ENCODE measurements at regions not wholly inside any gene's neighbourhood (a gene's known extent, or its start where the extent isn't known, plus 50 kb on each side); places are given as distances from the start of the nearest gene placed in this dataset.
"Not testable (repeated sequence)": the region's sequence is repeated elsewhere in the genome, so short reads cannot be mapped to it uniquely, and the experiment has no call there.

DNA sequence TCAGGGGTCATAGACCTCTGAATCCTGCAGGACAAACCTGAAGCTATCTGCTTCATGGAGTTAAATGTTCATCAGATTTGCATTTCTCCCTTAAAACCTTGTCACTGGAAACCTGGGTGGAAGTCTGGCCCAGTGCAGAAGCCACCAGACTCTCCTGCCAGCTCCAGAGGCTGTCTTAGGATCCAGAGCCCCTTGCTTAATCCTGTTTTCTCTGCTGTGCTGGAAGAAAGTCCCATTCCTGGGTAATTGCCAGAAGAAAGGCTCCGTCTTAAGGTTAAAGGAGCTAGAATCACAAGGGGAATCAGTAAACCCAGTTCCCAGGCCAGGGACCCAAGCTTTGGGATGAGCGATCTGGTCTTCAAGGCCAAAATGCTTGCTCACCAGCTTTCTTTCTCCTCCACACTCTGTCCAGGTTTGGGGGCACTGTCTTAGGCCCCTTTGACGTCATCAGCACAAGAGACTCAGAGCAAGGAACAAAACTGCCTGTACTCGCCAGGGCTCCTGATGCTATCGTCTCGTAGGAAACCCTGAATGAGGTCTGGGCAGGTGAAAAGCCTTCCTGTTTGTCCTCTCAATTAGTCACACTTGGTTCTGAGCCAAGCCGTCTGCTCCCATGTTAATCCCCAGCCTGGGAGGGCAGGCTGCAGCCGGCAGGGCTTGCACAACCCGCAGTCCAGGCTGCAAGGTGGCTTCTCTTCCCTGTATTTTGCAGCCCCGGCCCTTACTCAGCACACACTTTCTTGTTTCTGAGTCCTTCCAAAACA lies 4500.2 kb upstream of the TPTE start:
- POLR2A ChIA-PET; H2AFZ ChIP-seq (ENCODE audit: low read length); H3K4me2 ChIP-seq (ENCODE audit: low read depth, low read length); H3K79me2 ChIP-seq (ENCODE audit: insufficient read depth, low read length); CTCF ChIA-PET (ENCODE audit: low intra/inter-chr PET ratio, low total read pairs); H3K36me3 ChIP-seq (replicated peaks in 1 of 2; ENCODE audit: control insufficient read depth in 1 of 2, insufficient read depth in 2 of 2, low read length in 2 of 2); H3K9me3 ChIP-seq (ENCODE audit: low read length); DNase-seq (ENCODE audit: low spot score); H3K4me1 ChIP-seq (ENCODE audit: insufficient read depth, low read length); H3K9ac ChIP-seq (ENCODE audit: insufficient read depth, low read depth, low read length); H3K27me3 ChIP-seq (ENCODE audit: control insufficient read depth in 1 of 2, insufficient read depth in 2 of 2, low read length in 2 of 2); intact Hi-C loops (cut with micrococcal nuclease; ENCODE audit: unreplicated experiment); H4K20me1 ChIP-seq (ENCODE audit: insufficient read depth, low read length); FAIRE-seq; H3K4me3 ChIP-seq (replicated peaks in 1 of 3; ENCODE audit: insufficient read depth in 1 of 3, low read depth in 2 of 3, low read length in 3 of 3); H3K27ac ChIP-seq (ENCODE audit: extremely low read length, insufficient read depth, low read length); in situ Hi-C loops (cut with HindIII; ENCODE audit: extremely low pct_ligation_motif_present, low pct_unique_long_range_greater_than_20kb): not testable (repeated sequence)
- BruUV-seq (replicated peaks) = TSS peak; percentile 82
- no CpG with 5 or more reads among the region's 10 CpGs for WGBS (ENCODE audit: low lambda C conversion rate)
- peak; percentile 91 for ATAC-seq

DNA sequence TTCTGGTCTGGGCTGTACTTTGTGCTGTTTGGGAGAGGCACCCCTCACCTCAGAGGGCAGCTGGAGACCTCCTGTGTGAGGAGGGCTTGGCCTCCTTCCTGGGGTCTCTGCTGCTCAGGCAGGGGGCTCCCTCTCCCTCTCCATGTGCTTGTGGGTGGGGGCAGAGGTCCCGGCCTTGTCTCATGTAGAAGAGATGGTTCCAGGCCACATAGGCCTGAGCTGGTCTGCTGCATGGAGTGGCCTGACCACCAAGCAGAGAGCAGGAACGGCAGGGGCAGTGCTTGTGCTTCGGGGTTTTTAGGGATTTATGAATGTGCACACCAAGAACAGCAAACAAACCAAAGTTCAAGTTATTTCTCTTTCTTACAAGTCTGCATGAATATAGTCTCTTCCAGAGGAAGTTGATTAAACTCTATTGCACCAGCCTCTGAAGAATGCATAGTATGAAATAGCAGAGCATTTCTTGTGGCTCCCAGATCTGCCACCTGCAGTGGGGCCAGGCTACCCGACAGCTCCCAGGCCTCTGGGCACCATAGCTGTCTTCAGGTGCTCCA lies 4499.6 kb upstream of the TPTE start:
- H3K27me3 ChIP-seq (ENCODE audit: control insufficient read depth in 1 of 2, insufficient read depth in 2 of 2, low read length in 2 of 2); H3K36me3 ChIP-seq (replicated peaks in 1 of 2; ENCODE audit: control insufficient read depth in 1 of 2, insufficient read depth in 2 of 2, low read length in 2 of 2); H3K4me3 ChIP-seq (replicated peaks in 1 of 3; ENCODE audit: insufficient read depth in 1 of 3, low read depth in 2 of 3, low read length in 3 of 3); H3K79me2 ChIP-seq (ENCODE audit: insufficient read depth, low read length); H3K9me3 ChIP-seq (ENCODE audit: low read length); intact Hi-C loops (cut with micrococcal nuclease; ENCODE audit: unreplicated experiment); DNase-seq (ENCODE audit: low spot score); H3K4me2 ChIP-seq (ENCODE audit: low read depth, low read length); POLR2A ChIA-PET; H3K4me1 ChIP-seq (ENCODE audit: insufficient read depth, low read length); CTCF ChIA-PET (ENCODE audit: low intra/inter-chr PET ratio, low total read pairs); H2AFZ ChIP-seq (ENCODE audit: low read length); H4K20me1 ChIP-seq (ENCODE audit: insufficient read depth, low read length); H3K9ac ChIP-seq (ENCODE audit: insufficient read depth, low read depth, low read length); BruUV-seq (replicated peaks); in situ Hi-C loops (cut with HindIII; ENCODE audit: extremely low pct_ligation_motif_present, low pct_unique_long_range_greater_than_20kb); H3K27ac ChIP-seq (ENCODE audit: extremely low read length, insufficient read depth, low read length); FAIRE-seq: not testable (repeated sequence)
- peak; percentile 66 for ATAC-seq
- WGBS (ENCODE audit: low lambda C conversion rate) = no CpG with 5 or more reads among the region's 4 CpGs

DNA sequence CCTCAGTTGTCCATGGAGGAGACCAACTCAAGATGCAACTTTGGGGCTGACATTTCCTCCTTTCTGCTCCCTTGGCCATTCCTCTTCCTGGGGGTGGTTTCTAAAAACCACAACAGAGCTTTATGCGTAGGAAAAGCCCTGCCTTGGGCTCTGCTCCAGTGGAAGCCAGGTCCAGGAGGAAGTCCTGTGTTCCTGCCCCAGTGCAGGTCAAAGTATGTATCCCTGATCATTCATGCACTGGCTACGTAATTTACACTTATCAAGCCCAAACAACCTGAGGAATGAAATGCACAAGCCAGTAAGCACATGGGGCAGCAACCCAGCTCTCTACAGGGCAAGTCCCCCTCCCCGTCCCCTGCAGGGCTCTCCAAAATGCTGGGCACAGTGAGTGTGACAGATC lies 4498.1 kb upstream of the TPTE start:
- H2AFZ ChIP-seq (ENCODE audit: low read length); H3K4me1 ChIP-seq (ENCODE audit: insufficient read depth, low read length); DNase-seq (ENCODE audit: low spot score); intact Hi-C loops (cut with micrococcal nuclease; ENCODE audit: unreplicated experiment); H3K9ac ChIP-seq (ENCODE audit: insufficient read depth, low read depth, low read length); H3K4me2 ChIP-seq (ENCODE audit: low read depth, low read length); POLR2A ChIA-PET; ATAC-seq; H3K27me3 ChIP-seq (ENCODE audit: control insufficient read depth in 1 of 2, insufficient read depth in 2 of 2, low read length in 2 of 2); CTCF ChIA-PET (ENCODE audit: low intra/inter-chr PET ratio, low total read pairs); in situ Hi-C loops (cut with HindIII; ENCODE audit: extremely low pct_ligation_motif_present, low pct_unique_long_range_greater_than_20kb); H4K20me1 ChIP-seq (ENCODE audit: insufficient read depth, low read length); BruUV-seq (replicated peaks); H3K79me2 ChIP-seq (ENCODE audit: insufficient read depth, low read length); H3K36me3 ChIP-seq (replicated peaks in 1 of 2; ENCODE audit: control insufficient read depth in 1 of 2, insufficient read depth in 2 of 2, low read length in 2 of 2); H3K27ac ChIP-seq (ENCODE audit: extremely low read length, insufficient read depth, low read length); H3K4me3 ChIP-seq (replicated peaks in 1 of 3; ENCODE audit: insufficient read depth in 1 of 3, low read depth in 2 of 3, low read length in 3 of 3); H3K9me3 ChIP-seq (ENCODE audit: low read length); FAIRE-seq: not testable (repeated sequence)
- WGBS (ENCODE audit: low lambda C conversion rate) = no CpG with 5 or more reads among the region's 3 CpGs

DNA sequence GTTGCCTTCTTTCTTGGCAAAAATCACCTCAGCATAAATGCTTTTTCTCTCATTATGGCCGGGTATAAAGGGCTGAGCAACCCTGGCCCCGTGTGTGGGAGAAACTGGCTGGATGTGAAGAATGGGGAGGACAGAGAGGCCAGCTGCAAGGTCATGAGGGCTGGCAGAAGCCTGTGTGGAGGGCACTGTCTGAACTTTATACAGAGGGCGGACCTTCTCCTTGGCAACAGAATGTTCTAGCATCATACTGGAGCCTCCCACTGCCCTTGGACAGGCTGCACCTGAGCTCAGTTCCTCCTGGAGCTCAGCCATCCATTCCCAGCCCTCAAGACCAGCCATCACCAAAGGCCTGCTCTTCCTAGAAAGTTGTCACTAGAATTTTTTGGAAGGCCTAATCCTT lies 4496.2 kb upstream of the TPTE start:
- intact Hi-C loops (cut with micrococcal nuclease; ENCODE audit: unreplicated experiment); CTCF ChIA-PET (ENCODE audit: low intra/inter-chr PET ratio, low total read pairs); DNase-seq (ENCODE audit: low spot score); H4K20me1 ChIP-seq (ENCODE audit: insufficient read depth, low read length); H2AFZ ChIP-seq (ENCODE audit: low read length); H3K9me3 ChIP-seq (ENCODE audit: low read length); H3K4me3 ChIP-seq (replicated peaks in 1 of 3; ENCODE audit: insufficient read depth in 1 of 3, low read depth in 2 of 3, low read length in 3 of 3); POLR2A ChIA-PET; H3K27me3 ChIP-seq (ENCODE audit: control insufficient read depth in 1 of 2, insufficient read depth in 2 of 2, low read length in 2 of 2); H3K9ac ChIP-seq (ENCODE audit: insufficient read depth, low read depth, low read length); ATAC-seq; H3K36me3 ChIP-seq (replicated peaks in 1 of 2; ENCODE audit: control insufficient read depth in 1 of 2, insufficient read depth in 2 of 2, low read length in 2 of 2); H3K4me1 ChIP-seq (ENCODE audit: insufficient read depth, low read length); in situ Hi-C loops (cut with HindIII; ENCODE audit: extremely low pct_ligation_motif_present, low pct_unique_long_range_greater_than_20kb); H3K79me2 ChIP-seq (ENCODE audit: insufficient read depth, low read length); H3K4me2 ChIP-seq (ENCODE audit: low read depth, low read length); H3K27ac ChIP-seq (ENCODE audit: extremely low read length, insufficient read depth, low read length); BruUV-seq (replicated peaks); FAIRE-seq: not testable (repeated sequence)
- WGBS (ENCODE audit: low lambda C conversion rate) = no CpG with 5 or more reads among the region's 3 CpGs
